Neural progenitor cell (in vitro differentiated cells): ENCODE measurements at regions not wholly inside any gene's neighbourhood (a gene's known extent, or its start where the extent isn't known, plus 50 kb on each side); places are given as distances from the start of the nearest gene placed in this dataset.

Source experiments
- EZH2 ChIP-seq: fragments of 200-600 bp; sonication (generic); IDR thresholded peaks from 2 replicates; pipeline ENCODE4 v1.6.1; 2017; ENCODE audit warnings: antibody characterized with exemption, mild to moderate bottlenecking, moderate library complexity
- EZH2phosphoT487 ChIP-seq: fragments of 200-600 bp; sonication (generic); IDR thresholded peaks from 2 replicates; pipeline ENCODE4 v1.6.1; 2017; ENCODE audit warnings: antibody characterized with exemption
- TF ChIP-seq, protein P1 (sequence below): fragments of 200-600 bp; sonication (generic); IDR thresholded peaks from 2 replicates; pipeline ENCODE4 v1.5.1; 2017; ENCODE audit warnings: antibody characterized with exemption, mild to moderate bottlenecking

DNA sequence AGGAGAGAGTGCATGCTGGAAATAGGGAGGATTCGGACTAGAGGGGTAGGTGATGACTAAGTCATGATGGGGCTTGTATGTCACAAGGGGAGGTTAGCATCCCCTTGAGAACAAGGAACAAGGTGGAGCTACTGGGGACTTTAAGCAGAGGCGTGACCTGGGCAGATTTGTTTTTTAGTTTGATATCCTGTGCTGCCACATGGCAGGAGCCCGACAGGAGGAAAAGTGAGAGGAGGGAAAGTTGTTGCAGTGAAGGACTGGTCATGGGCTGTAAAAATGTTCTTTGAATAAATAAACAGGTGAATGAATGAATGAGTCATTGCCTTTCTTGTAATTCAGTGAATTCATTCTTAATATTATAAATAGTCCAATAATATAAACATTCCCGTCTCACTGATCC is 365.1 kb upstream of the CDH5 start:
- no peak for TF ChIP-seq EZH2
- TF ChIP-seq, protein P1, sequence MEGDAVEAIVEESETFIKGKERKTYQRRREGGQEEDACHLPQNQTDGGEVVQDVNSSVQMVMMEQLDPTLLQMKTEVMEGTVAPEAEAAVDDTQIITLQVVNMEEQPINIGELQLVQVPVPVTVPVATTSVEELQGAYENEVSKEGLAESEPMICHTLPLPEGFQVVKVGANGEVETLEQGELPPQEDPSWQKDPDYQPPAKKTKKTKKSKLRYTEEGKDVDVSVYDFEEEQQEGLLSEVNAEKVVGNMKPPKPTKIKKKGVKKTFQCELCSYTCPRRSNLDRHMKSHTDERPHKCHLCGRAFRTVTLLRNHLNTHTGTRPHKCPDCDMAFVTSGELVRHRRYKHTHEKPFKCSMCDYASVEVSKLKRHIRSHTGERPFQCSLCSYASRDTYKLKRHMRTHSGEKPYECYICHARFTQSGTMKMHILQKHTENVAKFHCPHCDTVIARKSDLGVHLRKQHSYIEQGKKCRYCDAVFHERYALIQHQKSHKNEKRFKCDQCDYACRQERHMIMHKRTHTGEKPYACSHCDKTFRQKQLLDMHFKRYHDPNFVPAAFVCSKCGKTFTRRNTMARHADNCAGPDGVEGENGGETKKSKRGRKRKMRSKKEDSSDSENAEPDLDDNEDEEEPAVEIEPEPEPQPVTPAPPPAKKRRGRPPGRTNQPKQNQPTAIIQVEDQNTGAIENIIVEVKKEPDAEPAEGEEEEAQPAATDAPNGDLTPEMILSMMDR = no peak
- no peak for TF ChIP-seq EZH2phosphoT487
